ENCODE measurements at regions not wholly inside any gene's neighbourhood (a gene's known extent, or its start where the extent isn't known, plus 50 kb on each side); places are given as distances from the start of the nearest gene placed in this dataset.

DNA sequence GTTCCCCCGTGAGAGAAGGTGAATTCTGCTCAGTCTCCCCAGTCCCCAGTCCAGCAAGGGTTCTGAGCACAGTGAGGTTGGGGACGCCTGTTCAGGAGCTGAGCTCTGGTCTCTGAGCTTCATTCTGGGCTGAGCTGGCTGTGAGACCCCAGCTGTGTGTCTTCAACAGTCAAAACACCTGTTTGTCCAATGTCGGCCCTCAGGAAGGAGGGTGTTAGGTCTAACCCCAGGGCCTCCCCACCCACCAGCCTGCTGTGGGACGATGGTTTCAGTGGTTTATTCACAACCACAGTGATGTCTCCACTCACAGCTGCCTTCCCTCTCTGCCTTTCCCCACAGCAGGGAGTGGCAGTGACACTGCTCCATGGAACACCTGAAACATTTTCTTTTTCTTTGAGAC lies 1282.9 kb downstream of the TBC1D22A start:
- TF ChIP-seq, protein P1, sequence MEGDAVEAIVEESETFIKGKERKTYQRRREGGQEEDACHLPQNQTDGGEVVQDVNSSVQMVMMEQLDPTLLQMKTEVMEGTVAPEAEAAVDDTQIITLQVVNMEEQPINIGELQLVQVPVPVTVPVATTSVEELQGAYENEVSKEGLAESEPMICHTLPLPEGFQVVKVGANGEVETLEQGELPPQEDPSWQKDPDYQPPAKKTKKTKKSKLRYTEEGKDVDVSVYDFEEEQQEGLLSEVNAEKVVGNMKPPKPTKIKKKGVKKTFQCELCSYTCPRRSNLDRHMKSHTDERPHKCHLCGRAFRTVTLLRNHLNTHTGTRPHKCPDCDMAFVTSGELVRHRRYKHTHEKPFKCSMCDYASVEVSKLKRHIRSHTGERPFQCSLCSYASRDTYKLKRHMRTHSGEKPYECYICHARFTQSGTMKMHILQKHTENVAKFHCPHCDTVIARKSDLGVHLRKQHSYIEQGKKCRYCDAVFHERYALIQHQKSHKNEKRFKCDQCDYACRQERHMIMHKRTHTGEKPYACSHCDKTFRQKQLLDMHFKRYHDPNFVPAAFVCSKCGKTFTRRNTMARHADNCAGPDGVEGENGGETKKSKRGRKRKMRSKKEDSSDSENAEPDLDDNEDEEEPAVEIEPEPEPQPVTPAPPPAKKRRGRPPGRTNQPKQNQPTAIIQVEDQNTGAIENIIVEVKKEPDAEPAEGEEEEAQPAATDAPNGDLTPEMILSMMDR (IDR thresholded peaks at IDR 0.05): no peak
- no peak for TF ChIP-seq POLR2AphosphoS5 (IDR thresholded peaks at IDR 0.05; ENCODE audit: low read depth, low read length)
- TF ChIP-seq, protein P2, sequence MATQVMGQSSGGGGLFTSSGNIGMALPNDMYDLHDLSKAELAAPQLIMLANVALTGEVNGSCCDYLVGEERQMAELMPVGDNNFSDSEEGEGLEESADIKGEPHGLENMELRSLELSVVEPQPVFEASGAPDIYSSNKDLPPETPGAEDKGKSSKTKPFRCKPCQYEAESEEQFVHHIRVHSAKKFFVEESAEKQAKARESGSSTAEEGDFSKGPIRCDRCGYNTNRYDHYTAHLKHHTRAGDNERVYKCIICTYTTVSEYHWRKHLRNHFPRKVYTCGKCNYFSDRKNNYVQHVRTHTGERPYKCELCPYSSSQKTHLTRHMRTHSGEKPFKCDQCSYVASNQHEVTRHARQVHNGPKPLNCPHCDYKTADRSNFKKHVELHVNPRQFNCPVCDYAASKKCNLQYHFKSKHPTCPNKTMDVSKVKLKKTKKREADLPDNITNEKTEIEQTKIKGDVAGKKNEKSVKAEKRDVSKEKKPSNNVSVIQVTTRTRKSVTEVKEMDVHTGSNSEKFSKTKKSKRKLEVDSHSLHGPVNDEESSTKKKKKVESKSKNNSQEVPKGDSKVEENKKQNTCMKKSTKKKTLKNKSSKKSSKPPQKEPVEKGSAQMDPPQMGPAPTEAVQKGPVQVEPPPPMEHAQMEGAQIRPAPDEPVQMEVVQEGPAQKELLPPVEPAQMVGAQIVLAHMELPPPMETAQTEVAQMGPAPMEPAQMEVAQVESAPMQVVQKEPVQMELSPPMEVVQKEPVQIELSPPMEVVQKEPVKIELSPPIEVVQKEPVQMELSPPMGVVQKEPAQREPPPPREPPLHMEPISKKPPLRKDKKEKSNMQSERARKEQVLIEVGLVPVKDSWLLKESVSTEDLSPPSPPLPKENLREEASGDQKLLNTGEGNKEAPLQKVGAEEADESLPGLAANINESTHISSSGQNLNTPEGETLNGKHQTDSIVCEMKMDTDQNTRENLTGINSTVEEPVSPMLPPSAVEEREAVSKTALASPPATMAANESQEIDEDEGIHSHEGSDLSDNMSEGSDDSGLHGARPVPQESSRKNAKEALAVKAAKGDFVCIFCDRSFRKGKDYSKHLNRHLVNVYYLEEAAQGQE (IDR thresholded peaks at IDR 0.05; ENCODE audit: insufficient read depth in 1 of 2, low read depth in 2 of 2, low read length in 1 of 2): no peak
- no peak for TF ChIP-seq TCF7L2 (IDR thresholded peaks at IDR 0.05; ENCODE audit: low read depth, low read length)
- no peak for TF ChIP-seq SIN3A (IDR thresholded peaks at IDR 0.05; ENCODE audit: borderline replicate concordance, insufficient read depth, low read depth, low read length)

Data from Panc1 (cell line).